DND-41 (cell line): ENCODE measurements at regions not wholly inside any gene's neighbourhood (a gene's known extent, or its start where the extent isn't known, plus 50 kb on each side); places are given as distances from the start of the nearest gene placed in this dataset.

ENCODE experiments used
- CTCF ChIP-seq: IDR thresholded peaks from 2 replicates; pipeline ENCODE4 v1.5.1; 2012; ENCODE audit warnings: borderline replicate concordance, low read length, moderate library complexity, mild to moderate bottlenecking; ENCODE audit not compliant: poor library complexity, severe bottlenecking; ENCODE audit errors: extremely low read depth
- EZH2 ChIP-seq: IDR thresholded peaks from 3 replicates; pipeline ENCODE4 v1.6.1; 2012; ENCODE audit warnings: borderline replicate concordance, low read depth, mild to moderate bottlenecking, moderate library complexity, low read length, inconsistent platforms; ENCODE audit not compliant: severe bottlenecking

GRCh38 chr13:78436311-78436710 lies 167.0 kb downstream of the POU4F1 start:
- TF ChIP-seq CTCF: no peak
- no peak for TF ChIP-seq EZH2
